Stimulated activated CD8-positive, alpha-beta memory T cell treated with anti-CD3 and anti-CD28 coated beads, Interleukin-12 subunit alpha, Interleukin-12 subunit beta, amount 100 ng/mL, for 1 hour (primary cell): ENCODE measurements at regions not wholly inside any gene's neighbourhood (a gene's known extent, or its start where the extent isn't known, plus 50 kb on each side); places are given as distances from the start of the nearest gene placed in this dataset.

Experiments
- DNase-seq: peaks from one replicate; pipeline ENCODE4 v3.0.0-alpha.2; 2020; ENCODE audit warnings: low read depth

DNA sequence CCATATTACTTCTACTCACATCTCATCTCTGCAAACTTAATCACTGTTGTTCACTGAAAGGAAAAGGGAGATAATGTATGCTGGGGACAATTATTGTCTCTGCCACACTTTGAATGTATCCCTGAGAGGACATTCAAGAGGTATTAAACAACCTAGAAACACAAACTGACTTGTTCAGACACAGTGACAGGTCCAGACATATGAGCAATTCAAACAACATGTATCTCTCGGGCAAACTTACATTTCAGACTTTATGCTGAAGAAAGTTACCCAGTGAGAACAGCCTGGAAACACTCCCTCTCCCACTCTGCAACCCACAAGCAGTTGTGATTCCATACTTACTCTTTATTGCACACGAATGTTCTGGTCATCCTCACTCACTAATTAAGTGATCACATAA, 968.7 kb upstream of the SLC10A2 start:
- no peak for DNase-seq

DNA sequence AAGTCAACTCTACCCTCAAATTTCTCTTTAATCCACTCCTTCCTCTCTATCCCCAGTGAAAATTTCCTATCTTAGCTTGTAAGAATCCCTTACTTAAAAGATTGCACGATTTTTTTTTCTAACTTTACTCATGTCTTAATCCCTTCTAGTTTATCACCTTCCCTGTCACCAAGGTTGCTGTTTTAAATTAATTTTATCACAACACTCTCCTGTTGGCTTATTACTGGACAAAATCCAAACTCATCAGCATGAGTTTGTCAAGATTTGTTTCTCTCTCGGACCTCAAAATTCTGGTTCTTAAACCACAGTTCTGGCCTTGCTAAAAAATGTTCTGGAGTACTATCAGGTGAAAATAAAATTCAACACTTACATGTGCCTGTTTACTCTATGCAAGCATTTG, 959.1 kb upstream of the SLC10A2 start:
- no peak for DNase-seq

DNA sequence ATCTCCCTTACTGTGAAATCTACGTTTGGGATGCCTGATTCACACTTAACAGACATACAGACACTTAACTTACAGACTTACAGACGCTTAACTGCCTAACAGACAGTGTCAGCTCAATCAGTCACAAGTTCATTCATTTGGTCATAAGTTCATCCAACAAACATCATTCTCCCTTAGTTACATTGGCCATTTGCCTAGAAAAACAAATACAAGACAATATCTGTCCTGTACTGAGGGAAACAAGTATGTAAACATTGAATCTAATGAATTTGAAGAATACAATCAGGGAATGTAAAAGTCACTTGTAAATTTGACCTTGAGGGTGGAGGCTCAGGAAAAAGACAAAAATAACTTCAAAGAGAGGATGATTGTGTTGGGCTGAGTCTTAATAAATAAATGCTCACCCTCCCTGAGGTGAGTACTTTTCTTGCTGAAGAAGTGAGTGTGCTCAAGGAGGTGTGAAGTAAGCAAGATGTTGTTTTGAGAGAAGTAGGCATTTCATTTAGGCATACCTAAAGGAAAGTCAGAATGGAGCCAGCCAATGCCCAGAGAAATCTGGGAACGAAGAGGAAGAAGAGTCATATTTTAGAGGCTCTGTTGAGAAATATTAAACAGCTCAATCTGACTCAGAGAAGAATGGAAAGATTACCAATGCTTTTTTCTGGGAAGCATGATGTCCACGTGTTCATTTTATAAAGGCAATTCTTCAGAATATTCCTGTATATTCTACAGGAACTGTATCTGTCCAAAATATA, 958.4 kb upstream of the SLC10A2 start:
- DNase-seq: no peak

DNA sequence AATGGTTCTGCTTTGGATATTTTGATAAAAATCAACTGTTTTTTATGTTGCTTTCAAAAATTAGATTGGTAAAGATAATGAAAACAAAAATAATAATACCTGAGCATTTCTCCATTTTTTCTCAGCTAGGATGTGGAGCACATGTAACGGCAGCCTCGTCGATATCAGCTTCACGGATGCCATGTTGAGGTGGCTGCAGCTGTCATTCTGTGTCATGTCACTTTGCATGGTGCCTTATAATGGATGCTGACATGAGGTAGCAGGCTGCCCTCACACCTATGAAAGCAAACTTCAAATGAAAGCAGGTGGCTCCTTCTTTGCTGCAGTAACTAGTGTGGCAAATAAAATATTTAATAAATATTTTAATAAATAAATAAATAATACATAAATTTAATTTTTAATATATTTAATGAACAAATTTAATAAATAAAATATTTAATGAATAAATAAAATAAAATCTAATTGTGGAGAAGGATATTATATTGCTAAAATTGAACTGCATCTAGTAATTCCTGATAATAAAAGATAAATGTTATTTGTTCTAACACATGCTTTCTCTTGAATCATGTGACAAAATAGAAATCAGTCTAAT, 955.7 kb upstream of the SLC10A2 start:
- DNase-seq: no peak

DNA sequence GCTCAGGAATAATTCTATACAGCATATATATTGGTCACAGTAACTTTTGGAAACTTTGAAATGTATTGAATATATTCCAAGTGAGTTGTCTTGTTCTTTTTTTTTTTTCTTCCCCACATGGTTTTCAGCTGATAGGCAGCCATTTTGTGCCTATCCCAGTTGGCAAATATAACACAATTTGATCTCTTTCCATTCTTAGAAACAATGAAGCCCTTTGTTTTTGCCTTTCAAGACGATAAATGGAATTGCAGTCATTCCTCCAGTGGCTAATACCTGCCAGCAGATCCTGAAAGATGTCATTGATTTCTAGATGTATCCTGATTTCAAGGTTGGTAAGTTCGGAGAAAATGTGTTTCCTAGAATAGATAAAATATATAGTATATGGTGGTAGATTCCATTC, 951.1 kb upstream of the SLC10A2 start:
- no peak for DNase-seq

DNA sequence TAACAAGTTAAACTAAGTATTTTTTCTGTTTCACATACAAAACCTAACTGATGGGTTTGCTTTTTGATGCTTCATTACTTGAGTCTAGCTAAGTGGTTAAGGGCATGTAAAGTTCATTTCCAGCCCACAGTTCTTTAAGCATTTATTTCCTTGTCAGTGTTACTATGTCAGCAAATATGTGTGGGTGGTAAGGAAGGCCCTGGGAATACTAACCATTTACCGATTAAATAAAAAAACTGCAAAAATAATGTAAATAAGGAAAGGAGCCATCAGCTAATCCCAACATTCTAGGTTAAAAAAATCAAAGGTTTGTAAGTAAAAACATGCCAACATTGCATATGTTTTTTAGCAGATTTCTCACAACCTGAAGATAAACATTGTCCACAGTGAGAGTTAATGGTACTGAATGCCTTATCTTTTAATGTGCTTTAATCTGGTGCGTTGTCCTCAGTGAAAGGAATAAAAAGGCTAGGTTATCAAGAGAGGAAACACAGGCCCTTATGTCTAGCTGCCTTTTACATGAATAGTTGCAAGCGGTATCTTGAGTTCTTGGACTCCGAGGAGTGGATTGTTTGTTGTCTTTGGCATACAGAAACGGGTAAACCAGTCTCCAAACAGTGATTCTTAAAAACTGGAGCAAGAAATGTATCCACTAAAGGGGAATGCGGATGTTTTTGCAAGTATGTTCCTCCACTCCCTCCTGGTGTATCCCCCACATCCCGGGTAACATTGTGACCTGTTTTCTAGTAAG, 949.6 kb upstream of the SLC10A2 start:
- DNase-seq: no peak

DNA sequence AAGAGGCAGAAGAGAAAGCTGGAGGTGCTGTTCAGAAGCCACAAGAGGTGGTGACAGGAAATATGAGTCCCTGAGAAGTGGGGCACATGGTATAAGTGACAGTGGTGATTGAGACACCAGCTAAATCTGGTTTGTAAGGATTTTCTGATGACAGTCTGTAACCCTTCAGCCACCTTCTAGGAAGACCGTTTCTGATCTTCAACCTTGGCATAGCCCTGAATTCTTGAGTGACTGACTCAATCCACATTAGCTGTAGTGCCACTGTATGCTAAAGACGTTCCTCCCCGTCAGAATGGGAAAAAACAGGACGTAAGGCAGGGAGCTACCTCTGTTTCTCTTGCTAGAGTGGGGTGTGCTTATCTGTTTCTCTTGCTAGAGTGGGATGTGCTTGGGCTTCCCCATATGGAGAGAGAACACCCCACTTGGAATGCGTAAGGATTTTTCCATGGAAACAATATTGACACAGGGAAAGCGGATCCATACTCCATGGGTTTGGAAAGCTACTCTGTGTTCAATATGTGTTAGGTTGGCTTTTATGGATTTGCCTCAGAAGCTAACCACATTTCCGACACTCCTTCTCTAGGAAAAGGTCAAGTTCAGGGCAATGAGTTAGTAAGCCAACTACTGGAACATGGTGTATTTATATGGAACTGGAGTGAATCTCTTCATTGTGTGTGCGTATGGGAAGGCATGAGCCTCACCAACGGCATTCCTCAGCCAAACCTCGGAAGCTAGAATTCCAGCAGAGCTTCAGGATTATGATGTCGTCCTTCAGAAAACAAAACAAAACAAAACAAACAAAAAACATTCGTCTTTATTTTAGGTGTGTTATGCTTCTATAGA, 948.8 kb upstream of the SLC10A2 start:
- DNase-seq: no peak

DNA sequence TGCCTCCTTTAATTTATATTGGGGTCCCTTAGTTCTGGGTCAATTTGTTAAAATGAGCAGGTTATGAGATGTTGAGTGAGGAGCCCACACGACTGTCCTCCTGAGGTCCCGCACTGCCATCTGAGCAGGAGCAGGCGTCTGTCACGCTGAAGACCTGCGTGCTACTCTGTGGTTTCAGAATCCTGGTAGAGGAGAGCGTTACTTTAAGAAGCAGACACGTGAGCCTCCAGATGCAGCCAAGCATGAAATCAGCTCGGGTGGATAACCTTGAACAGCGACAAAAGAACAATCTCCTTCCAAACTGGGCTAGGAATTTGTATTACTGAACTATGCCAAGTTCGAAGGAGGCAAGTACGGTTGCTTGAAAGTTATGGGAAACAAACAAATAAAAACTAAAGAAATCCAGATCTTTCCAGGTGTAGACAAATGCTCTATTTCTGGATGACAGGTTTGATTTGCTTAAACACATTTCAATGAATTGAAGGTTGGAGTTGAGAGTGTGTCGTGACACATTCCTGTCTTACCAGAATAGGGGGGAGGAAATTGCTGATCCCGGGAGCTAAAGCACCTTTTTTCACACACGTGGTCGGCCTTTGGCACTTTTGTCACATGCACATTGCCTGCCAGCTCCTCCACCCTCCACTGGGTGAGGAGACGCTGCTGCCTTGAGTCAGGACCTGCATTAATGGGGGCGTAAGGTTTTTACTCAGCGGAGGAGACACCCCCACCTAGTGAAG, 945.5 kb upstream of the SLC10A2 start:
- DNase-seq: no peak

DNA sequence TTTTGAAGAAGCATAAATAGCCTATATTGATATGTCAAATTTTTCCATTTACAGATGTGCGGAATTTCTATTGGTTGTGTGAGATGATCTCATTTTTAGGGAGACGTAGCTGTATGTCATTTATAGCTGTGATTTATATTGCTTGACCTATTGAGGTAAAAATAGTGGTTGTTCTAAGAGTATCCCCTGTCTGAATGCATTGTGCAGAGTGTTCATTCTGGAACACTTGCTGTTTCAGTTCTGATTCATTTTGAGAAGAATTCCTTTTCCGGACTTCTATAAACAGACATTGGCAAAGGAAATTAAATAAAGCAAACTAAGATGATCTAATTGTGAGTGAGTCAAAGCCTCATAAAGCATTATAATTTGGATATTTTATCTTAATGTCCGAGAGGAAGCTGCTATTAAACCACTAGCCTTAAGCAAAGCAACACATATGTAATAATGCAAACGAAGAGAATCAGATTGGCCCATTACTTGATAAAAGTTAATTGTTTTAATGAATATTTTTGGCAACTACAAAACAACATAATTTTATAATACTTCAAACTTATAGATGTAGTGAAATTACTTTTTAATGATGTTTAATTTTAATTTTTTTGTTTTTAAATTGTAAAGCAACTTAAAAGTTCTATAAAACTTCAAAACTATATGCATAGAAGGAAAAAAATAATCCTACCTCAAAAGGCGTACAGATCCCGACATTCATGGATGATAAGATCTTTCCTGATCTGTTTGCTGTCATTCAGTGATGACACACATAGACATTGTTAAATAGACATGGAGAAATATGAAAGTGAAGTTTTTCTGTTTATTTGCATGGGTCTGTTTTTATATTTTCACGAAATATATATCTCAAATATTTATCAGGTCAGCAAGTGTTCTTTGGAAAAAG, 942.6 kb upstream of the SLC10A2 start:
- DNase-seq: no peak

DNA sequence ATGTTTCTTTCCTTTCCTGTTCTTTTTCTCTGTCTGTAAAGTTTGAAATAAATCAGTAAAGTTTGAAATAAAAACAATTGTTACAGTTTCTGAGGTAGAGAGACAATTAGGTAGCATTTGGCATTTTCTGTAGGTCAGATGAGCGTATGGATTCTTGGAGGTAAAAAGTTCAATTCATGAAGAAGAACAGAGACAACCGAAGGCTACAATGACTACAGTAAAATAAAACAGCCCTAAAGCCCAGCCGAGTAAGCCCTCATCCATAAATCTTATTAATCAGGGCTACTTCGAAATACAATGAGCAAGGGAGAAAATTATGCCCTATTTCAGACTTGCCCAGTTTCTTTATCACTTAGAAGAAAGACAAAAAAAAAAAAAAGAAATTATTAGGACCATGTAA, 941.9 kb upstream of the SLC10A2 start:
- no peak for DNase-seq

DNA sequence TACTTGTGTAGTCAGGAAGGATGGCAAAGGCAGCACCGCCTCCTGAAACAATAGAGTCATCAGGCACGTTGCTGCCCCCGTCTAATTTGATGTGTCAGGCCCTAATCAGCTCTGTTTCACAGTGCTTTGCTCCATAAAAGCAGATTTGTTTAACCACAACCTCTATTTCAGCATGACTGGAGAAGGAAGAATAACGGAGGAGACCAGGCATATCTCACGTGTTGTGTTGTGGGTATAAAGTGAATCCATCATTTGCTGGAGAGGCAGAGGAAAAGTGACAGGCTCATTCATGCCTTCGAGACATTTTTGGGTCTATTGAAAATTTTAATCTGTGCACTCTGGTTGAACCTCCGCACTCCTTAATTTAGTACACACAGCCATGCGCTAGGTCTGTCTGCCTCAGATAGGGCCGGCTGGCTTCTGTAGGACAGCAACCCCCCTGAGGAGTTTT, 940.4 kb upstream of the SLC10A2 start:
- DNase-seq: no peak

DNA sequence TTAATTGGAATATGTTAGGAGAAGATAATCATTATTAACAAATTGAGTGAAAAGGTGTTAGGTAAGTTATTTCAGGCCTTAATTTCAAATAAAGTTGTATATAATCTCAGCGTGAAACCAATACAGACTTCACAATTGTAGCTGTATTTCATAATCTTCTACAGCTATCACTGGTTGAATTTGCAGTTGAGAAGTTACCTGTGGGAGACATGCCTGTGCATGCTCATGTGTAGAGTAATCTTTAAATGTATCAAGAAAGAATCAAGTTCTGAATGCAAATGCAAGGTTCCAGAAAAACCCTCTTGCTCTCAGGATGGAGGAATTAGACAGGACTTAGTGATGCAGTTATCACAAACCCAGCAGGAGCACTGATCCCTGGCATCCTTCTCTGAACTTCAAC, 938.4 kb upstream of the SLC10A2 start:
- DNase-seq: no peak

DNA sequence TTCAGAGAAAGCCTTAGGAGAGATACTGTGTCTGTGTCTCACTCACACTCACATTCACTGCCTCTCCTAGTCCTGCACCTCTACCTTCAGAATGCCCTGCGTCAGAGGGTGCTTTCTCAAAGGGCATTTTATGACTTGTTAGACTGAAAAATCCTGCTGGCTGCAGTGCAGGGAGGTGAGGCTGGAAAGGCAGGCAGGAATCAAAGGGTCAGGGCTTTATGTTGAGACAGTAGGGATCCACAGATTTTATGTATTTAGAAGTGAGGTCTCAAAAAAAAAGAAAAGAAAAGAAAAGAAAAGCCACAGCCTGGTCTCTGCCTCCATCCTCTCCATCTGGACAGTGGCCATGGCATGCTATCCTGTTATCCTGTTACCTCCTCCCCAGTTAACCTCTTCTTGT, 936.0 kb upstream of the SLC10A2 start:
- DNase-seq: no peak

DNA sequence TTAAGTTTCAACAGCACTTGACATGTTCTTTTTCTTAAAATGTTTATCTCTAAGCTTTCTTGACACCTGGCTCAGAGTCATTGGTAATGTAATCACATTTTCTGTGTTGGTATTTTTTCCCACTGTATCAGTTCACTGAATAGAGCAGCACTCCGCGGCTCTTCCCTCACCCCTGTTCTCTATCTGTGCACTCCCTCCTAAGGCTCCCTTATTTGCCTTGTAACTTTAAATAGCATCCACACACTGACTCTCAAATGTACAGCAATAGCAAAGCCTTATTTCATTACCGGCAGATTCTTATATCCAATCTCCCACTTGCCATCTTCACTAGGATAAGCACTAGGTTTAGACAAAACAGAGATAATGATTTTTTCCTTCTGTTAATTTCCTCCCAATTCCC, 935.5 kb upstream of the SLC10A2 start:
- DNase-seq: no peak

DNA sequence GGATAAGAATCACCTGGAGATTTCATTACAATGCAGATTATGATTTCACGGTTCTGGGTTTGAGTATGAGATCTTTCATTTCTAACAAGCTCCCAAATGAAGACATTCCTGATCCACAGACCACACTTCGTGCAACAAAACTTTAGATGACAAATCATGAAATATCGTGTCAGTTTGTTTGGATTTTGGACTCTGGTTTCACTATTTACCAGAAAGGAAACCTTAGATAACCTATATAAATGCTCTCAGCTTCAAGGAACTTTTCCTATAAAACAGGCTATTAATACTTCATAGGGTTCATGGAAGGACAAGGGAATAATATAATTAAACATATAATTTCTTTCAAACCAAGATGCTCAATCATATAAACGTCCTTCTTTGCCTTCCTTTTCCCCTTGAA, 930.5 kb upstream of the SLC10A2 start:
- no peak for DNase-seq

DNA sequence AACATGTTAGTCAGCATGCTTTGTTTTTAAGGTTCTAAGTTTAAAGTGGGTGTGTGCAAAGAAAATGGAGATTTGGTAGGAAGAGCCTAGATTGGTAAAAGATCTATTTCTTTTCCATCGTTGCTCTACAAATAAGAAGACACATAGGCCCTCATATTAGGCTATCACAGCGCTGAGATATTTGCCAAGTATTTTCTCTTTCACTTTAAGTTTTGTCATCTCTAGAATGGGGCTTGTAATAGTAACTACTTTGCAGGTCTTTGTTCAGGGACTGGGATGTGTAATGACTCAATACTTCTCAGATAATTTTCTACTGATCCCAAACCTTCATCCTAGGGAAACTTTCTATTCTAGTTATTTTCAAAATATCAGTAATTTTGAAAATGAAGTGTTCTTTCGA, 917.7 kb upstream of the SLC10A2 start:
- no peak for DNase-seq

DNA sequence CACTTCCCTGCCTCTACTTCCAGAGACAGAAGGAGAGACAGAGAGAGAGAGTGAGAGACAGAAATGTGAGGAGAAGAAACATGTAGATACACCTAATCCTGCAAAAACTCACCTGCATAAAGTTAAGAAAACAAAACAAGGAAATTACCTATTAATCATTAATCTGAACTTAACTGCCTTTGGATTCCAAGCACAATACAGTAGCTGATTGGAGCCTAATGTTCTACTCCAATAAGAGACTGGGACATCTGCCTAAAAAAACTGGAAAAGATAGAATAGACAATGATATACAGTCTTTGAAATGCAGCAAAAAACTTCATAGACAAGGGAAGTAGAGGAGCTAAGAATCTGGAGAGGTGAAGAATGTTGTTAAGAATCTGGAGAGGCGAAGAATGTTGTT, 910.2 kb upstream of the SLC10A2 start:
- DNase-seq: no peak

DNA sequence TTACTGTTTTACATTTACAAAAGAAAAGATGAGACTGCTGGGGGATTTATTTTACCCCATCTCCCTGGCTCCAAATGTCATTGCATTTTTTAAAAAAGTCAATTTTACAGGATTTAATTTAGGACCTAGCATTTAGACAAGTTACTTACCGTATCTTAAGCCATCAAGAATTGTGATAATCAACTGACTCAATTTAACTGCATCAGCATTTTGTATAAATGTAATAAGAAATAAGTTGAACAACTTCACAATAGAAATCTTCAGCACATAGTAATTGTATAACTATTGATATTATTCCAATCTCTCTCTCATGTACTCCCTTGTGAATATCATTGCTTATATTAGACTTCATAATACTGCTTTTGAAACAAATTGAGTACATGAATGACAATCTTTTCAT, 907.5 kb upstream of the SLC10A2 start:
- no peak for DNase-seq

DNA sequence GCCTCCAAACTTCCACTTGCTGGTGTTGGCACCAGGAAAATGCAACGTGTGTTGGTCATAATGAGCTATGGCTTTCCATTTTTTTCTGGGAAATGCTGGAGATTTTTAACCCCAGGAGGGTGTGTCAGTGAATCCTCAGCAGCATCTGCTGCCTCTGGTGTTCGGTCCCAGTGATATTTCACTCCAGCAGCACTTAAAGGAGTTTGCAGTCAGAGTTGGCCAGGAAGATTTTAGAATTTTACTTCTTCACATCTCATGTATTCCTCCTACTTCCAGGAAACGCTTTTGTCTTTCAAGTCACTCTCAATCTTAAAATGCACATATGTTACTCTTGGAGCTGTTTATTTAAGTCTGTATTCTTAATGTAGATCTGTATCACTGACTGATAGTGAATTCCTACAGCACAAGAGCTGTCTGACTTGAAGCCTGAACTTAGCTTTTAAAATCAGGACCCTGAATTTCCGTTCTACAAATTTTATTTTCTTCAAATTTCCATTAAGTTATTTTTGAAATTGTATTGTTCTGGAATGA, 903.4 kb upstream of the SLC10A2 start:
- no peak for DNase-seq

DNA sequence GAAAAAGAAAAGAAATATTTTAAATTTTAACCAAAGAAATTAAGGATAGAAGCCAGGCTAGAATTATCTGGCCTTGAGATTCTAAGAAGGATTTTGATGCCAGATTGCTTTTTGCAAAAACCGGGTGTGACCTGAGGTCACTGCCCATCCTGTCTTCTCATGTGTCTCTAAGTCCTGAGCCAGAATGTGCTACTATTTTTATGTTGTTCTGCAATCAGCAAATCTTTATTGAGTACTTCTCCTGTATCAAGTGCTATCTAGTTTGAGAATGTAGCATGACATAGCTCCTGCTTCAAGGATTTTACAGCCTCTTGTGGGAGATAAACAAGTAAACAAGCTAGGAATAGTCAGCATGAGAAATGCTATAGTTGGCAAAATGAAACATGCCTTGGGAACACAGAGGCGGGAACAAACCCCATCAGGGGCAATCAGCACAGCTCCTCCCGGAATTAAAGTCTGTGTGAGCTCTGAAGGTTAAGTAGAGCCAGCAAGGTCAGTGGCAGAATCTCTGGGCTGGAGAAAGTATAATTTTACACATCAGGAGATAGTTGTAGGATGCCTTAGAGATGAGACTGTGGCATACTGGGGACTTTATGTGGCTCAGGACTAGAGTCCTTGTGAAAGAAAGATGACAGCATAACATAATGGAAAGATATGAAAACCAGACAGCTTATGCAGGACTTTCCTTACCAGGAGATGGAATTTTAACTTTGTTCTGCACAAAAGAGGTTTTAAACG, 899.5 kb upstream of the SLC10A2 start:
- DNase-seq: no peak
